ENCODE measurements at regions not wholly inside any gene's neighbourhood (a gene's known extent, or its start where the extent isn't known, plus 50 kb on each side); places are given as distances from the start of the nearest gene placed in this dataset.
"Not testable (repeated sequence)": the region's sequence is repeated elsewhere in the genome, so short reads cannot be mapped to it uniquely, and the experiment has no call there.

DNA sequence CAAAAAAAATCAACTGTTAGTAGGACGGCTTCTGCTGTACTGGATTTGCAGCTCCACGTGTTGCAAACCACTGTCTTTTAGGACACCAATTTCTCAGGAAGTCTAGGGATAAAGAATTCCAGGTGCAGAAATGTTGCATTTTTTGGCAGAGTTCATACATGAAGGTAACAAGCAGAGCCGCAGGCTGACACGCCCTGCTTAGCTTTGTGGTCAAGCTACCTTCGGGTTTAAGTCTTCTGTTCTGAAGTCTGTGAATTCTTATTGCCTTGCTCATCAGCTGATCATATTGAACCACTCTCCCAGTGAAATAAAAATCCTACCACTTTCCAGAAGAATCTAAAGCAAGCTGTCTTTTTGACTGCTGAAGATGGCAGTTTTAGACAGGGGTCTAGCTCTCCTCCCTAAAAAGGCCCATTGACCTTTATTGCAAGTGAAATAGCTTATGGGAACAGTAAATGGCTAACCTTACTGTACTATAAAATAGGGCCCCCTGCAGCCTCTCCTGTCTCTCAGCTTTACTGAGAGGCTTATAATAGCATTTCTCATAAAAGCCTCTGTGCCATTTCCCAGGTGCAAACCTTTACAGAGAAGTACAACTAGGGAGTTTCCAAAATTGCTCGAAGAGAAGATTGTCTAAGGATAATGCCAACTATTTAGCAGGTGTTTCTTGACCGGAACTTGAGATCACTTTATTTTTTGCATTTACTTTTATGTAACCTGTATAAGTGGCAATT lies 262.2 kb upstream of the IL12A start:
- no peak for DNase-seq (ENCODE audit: low read depth)

DNA sequence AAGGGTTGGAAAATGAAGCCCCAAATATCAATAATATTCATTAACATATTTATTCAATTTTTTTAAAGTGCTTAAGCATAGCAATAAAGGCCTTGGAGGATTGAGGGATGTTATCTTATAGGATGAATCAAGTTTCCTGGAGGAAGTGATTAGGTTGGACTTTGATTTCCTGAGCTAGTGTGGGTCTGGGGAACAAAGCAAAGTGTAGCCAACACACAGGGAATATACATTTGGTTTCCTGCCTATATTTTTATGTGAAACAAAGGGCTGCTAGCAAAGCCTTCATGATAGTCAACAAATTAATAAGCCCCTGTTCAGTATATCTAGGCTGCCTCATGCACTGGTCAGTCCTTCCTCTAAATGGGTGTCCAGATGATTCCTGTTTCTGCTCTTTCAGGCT lies 261.1 kb upstream of the IL12A start:
- no peak for DNase-seq (ENCODE audit: low read depth)

DNA sequence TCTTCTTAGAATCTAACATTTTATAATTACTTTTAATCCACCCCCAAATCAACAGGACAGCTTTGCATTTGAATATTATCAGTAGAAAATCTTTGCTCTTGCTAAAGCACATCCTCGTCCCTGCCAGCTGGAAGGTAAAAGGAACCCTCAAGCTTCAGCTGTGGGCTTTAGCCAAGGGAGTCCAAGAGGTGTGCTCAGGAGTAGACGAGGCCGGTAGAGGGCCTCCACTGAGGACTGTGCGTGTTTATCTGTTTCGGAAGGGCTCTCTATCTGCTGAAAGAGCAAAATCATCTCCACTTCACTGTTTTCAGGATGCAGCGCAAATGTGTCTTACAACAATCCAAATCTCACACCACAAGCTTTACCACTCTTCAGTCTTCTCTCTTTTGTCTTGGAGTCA lies 257.4 kb upstream of the IL12A start:
- DNase-seq (ENCODE audit: low read depth): no peak

DNA sequence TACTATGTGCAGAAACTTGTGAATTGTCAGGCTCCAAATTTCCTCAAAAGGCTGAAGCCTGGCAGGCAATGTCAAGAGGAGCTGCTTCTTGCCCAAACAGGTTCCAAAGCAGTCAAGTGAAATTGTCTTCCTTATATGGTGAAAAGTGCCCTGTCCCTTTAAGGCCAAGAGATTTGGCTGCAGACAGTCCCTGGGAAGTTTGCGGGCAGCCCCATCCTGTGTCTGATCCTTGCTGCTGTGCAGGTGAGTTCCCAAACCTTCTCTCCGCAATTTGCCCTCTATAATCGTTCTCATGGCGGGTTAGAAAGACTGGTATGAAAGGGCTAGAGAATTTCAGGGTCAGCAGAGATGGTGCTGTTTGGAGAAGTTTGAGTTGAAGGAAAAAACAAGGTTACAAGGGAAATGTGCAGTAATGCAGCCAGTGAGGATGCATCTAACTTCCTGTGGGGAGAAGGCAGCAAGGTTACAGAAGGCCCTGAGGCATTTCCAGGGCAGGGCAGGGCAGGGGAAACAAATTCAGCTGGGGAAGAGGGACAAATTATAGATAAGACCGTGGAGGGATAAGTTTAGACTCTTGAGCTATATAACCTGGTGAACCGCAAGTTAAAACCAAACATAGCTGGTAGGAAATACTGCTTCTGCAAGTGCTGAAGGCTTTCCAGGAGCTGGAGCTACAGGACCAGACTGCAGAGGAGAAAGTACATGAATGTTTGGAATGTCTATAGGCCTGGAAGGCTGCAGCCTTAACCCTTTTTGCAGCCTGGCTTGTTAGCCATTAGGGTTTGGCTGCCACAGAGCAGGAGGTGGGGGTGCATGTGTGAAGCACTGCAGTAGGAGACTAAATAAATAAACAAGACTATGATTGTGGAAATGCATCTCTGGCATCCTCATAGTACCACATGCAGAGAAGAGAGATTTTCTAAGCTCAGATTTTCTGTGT lies 256.2 kb upstream of the IL12A start:
- no peak for DNase-seq (ENCODE audit: low read depth)

DNA sequence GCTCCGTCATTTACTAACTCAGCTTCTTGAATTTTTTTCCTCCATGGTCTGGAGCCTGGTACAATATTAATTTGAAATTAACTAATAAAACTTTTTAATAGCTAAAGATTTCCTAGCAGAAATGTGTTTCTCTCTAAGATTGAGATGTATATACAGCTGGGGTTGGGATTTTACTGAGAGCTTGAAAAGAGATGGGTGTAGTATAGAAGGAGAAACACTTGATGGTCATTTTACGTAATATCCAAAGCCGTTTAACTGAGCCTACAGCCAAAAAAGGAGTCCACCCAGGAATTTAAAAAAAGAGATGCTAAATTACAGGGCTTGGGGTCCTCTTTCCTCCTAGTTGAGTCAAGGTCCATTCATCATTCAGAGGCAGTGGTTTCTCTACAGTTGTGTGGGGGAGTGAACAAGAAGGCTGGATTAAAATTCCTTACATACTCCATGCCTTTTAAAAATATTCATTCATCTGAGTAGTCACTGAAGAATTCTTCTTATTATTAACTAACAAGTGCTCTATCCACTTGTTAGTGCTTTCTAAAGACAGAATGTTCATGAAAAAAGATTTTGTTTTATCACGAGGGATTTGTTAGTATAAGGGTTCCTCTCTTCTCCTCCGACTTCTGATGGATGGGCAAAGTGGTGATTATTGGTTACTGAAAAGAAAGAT lies 255.3 kb upstream of the IL12A start:
- DNase-seq (ENCODE audit: low read depth): no peak

DNA sequence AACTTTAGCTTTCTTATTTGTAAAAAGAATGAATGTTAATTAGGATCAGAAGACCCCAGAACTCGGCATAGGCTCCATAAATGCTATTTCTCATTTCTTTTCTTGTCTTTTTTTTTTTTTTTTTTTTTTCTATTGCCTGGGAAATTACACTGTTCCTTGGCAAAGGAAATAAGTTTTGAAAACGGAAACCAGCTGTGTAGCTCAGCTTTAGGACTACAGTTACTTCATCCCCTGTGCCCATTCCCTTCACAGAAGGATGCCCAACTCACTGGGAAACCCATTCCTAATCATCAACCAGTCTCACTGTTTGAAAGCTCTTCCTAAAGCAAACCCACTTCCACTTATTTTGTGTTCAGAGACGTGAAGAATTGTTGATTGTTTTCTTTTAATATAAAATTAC lies 254.0 kb upstream of the IL12A start:
- no peak for DNase-seq (ENCODE audit: low read depth)

DNA sequence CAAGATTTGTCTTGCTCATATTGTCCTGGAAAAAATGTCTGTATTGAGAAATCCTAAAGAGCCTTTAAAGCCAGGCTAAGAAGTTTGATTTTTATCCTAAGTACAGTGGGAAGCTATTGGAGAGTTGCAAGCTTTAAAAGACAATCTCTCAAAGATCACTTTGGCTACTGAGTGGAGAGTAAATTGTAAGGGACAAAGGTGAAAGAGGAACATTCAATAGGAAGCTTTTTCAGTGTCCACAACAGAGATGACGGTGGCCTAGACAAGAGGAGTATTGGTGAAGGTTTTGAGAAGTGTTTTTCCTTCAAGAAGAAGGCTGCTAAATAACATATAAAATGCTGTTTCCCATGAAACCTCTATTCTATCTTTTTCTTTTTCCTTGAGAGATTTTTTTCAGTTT lies 249.5 kb upstream of the IL12A start:
- DNase-seq (ENCODE audit: low read depth): no peak

DNA sequence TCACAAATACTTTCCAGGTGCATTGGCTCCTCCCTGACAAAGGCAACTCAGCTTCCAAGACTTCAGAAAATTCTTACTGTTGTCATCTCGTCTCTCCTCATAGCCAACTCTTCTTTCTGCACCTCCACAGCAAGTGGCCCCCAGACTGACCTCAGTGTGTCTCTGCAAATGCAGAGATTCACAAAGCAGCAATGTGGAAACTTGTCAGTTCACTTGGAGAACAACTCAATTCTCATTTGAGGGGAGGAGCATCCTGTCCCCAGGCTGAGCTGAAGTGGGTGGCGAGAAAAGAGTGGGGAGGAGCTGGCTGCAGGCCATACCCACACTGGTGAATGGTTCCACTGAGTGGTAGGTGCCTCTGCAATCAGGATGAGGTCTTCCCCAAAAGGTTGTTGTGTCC lies 248.7 kb upstream of the IL12A start:
- no peak for DNase-seq (ENCODE audit: low read depth)

DNA sequence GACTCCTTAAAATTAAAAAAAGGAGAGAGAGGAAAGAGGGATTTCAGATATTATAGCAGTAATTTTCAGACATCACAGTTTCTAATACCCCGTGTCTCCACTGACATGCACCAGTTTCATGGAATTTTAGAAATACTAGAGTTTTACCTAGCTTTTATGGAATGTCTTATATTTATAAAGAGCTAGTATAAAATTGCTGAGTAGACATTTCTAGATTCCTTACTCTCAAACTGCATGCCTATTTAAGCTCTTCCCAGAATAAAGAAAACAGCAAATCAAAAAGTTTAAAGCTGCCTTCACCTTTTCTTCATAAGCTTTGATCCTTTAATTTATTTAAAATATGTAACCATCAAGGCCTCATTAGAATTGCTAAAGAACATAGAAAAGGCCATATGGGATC lies 247.4 kb upstream of the IL12A start:
- DNase-seq (ENCODE audit: low read depth): no peak

DNA sequence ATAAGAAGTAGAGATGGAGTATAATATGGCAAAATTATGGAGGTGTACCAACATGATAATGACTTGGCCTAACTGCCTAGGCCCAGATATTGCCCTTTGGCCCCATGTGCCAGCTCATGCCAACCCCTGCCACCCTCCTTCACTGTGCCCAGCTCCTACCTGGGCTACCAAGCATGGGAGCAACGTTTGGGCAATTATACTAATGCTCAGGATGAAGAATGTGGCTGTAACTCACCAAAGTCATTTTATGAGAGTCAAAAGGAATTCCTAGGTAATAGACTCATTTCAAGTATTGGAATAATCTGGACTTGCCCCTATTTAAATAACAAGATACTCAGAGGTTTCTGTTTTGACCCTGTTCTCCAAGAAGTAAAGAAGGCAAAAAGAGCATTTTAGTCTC lies 240.2 kb upstream of the IL12A start:
- no peak for DNase-seq (ENCODE audit: low read depth)

DNA sequence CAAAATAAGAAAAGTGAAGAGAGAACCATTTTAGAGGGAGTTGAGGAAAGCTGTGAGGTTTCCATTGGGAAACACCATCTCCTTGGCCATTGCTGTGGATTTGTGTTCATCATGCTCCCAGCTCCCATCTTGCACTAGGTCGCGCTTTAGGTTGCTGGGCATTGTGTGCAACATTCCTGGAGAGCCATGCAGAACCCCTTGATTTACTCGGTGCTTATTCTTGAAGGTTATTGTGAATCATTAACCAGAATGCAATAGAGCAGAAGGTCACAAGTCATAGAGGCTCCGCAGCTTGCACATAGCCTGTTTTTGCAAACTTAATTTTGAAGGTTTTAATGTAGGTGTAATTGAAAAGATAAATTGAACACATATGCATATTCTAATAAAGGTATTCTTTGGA lies 239.2 kb upstream of the IL12A start:
- no peak for DNase-seq (ENCODE audit: low read depth)

DNA sequence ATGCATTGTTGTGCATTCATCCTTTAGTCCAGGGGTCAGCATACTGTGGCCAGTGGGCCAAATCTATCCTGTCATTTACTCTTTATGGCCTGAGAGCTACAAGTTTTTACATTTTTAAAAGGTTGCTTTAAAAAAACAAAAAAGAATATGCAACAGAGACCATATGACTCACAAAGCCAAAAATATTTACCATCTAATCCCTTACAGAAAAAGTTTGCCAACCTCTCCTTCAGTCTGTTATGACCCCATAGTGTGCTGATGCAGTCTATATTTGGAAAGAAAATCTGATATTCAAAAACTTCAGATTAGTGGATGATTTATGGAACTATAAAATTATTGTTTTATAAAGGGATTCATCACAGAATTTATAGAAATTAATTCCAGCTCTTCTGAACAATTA lies 237.5 kb upstream of the IL12A start:
- no peak for DNase-seq (ENCODE audit: low read depth)

DNA sequence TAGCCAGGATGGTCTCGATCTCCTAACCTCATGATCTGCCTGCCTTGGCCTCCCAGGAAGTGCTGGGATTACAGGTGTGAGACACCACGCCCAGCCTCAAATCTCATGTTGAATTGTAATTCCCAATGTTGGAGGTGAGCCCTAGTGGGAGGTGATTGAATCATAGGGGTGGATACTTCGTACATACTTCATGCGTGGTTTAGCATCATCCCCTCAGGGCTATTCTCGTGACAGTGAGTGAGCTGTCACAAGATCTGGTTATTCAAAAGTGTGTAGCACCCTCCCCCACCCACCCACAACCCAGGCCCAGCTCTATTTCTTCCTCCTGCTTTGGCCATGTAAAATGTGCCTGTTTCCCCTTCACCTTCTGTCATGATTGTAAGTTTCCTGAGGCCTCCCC lies 236.9 kb upstream of the IL12A start:
- no peak for DNase-seq (ENCODE audit: low read depth)

DNA sequence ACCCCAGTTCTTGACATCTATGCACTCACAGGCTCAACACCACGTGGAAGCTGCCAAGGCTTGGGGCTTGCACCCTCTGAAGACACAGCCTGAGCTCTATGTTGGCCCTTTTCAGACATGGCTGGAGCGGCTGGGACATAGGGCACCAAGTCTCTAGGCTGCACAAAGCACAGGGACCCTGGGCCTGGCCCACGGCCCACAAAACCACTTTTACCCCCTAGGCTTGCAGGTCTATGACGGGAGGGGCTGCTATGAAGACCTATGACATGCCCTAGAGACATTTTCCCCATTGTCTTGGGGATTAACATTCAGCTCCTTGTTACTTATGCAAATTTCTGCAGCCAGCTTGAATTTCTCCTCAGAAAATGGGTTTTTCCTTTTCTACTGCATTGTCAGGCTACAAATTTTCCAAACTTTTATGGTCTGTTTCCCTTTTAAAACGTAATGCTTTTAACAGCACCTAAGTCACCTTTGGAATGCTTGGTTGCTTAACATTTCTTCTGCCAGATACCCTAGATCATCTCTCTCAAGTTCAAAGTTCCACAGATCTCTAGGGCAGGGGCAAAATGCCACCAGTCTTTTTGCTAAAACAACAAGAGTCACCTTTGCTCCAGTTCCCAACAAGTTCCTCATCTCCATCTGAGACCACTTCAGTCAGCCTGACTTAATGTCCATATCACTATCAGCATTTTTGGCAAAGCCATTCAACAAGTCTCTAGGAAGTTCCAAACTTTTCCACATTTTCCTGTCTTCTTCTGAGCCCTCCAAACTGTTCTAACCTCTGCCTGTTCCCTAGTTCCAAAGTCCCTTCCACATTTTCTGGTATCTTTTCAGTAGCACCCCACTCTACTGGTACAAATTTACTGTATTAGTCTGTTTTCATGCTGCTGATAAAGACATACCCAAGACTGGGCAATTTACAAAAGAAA lies 232.1 kb upstream of the IL12A start:
- DNase-seq (ENCODE audit: low read depth): not testable (repeated sequence)

DNA sequence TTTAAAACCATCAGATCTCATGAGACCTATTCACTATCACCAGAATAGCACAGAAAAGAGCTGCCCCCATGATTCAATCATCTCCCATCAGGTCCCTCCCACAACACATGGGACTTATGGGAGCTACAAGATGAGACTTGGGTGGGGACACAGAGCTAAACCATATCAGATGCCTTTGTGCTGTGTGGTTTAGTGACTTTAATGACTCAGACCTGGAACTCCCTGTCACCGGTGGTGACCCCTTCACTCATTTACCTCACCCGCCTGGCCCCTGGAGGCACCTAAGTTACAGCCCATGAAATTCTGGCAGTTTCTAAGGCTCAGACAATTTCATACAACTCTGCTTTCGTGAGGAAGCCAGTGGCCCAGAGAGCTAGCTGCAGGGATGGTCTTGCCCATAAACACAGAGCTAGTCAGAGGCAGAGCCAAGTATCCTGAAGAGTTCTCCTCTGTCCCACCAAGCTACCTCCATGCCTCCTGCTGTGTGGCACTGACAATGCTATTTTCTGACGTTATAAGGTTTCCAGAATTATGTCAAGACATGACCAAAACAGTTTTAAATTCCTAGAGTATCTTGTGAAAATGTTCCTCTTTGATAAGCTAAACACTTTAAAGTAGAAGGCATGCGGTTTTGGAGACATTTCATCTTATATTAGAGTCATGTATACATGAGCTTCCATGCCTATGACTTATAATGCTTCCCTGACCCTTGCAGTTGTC lies 231.1 kb upstream of the IL12A start:
- DNase-seq (ENCODE audit: low read depth): no peak

DNA sequence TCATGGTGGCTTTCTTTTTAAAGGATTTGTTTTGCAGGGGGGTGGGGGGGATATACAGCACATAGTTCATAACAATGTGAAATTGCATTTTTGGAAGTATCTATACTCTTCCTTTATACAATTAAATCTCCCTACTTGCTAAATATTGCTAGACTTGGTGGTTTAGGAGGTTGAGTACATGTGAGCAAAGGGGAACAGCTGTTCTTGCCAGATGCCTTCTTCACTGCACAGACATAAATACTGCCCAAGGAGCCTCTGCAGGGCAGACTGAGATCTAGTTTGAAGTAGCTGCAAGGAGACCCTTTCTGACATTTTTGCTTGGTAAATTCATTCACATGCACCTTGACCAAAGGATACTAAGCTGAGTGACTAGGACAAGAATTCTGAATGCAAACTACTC lies 228.6 kb upstream of the IL12A start:
- no peak for DNase-seq (ENCODE audit: low read depth)

DNA sequence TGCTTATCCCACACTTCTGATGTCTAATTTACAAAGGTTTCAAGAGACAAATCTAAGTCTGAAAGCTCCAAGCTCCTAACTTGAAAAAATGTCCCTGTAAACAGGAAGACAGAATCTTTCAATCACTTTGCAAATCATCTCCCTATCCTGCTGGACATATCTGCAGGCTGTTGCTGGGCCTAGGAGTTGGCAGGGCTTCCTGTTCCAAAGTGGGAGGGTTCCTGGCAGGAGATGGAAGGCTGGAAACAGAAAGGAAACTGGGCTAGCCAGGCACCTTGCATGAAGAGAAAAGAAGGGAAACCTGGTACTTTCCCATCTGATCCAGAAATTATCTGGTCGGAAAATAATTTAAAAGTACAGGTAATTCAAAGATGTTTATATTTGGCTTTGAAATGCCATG lies 227.3 kb upstream of the IL12A start:
- DNase-seq (ENCODE audit: low read depth): no peak

DNA sequence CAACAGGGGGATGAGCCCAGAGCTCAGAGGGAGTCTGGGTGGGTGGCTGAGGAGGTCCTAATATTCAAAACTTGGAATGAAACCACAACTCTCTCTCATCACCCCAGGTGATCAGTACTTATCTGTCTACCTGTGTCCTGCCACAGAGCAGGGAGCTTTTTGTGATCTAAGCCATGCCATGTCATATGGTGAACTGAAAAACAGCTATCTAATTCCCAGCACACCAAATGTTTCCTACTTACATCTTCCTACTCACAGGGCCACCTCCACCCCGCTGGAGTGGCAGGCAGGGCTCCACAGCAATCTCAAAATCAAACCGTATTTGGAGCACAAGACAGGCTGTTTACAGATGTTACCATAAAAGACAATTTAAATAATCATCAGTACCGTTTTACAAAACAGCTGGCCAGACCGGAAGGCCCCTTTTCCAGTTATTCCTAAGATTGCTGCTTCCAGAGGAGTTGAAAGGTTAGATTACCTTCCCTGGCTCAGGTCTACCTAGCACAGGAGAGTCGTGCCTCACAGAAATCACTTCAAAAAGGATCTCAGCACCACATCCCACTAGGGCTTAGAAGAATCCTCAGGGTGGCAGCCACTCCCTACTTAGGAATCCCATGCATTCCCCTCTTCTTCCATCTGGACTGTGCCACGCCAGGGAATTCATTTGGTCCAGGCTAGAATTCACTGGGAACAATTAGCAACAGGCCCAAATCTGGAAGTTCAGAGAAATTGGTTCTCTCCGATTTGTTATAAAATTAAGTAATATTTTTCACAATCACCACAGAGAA lies 226.6 kb upstream of the IL12A start:
- no peak for DNase-seq (ENCODE audit: low read depth)

DNA sequence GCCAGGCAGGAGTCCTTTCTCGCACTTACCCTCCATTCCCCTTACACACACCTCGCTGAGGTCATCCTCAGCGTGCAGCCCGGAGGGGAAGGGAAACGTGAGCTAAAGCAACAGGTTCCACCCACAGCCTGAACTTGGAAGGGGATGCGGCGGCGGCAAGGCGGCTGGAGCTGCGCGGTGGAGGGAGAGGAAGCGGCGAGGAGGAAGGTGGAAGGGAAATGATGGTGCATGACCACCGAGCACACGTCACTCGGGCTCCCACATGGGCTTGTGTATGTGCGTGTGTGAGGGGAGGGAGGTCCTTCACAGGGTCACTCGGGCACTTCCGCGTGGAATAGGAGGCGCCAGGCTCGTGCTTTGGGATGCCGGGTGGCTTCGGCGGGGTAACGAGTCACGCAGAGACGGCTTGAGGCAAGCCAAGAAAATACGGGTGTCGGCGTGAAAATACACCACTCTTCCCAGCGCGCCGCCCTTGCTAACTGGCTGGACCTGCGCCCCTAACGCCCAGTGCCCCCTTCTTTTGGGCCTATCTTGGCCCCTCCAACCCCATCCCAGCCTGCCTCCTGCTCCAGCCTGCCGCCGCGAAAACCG lies 225.5 kb upstream of the IL12A start:
- no peak for DNase-seq (ENCODE audit: low read depth)

All from activated T-cell treated with anti-CD3 and anti-CD28 coated beads for 24 hours (primary cell).